NCI-H2196 treated with DMSO at 0.1 percent for 48 hours (cell line): ENCODE measurements at regions not wholly inside any gene's neighbourhood (a gene's known extent, or its start where the extent isn't known, plus 50 kb on each side); places are given as distances from the start of the nearest gene placed in this dataset.

Source experiments
- DNase-seq: peaks from one replicate; lab custom pipeline; 2025; ENCODE audit not compliant: unreplicated experiment; lab: John Stamatoyannopoulos, UW

DNA sequence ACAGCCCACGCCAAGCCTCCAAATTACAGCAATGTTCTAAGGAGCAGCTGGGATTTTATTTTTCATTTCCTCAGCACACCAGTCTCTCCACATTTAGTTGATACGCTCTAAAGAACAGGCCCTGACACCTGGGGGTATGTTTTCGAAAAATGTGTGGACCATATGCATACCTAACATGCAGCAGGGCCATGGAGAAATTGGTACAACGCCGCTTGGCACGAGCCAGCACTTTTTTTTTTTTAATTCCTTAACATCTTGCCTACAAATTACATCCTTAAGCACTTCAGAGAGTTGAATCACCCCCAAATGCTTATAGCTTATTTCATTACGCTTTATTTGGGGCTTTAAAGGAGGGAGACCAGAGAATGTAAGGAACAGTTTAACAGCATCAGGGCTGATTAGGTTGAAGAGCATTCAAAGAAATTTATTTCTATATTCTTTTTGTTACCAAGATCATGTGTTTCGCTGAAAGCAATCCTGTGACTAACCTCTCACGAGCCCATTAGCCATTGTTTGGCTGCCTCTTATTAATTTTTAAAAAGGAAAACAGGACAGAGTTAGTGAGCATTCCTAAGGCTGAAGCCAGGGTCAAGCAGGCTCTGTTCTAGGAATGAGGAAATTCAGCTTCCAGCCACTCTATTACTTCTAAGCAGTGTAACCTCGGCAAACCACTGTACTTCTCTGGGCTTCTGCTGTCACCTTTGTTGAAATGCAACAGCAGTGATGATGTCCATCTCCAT, 173.8 kb downstream of the ACTL7B start:
- DNase-seq, result no peak

DNA sequence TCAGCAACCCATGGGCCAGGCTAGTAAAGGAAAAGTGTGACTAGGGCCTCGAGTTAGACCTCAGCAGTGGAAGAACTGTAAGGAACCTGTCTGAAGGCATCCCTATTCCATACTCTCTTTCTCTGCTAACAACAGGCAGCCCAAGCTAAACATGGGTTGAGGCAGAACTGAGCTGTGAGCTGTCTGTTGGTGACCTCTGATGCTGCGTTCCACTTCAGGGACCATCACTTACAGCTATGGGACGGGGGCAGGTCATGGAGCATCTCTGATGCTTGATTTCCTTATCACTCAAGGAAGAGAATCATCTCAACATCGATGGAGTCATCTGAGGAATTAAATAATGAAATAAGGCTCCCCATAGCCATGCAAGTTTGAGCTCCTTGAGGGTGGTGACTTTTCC, 174.8 kb downstream of the ACTL7B start:
- DNase-seq, result no peak

- DNase-seq, result no peak
These were observed 178.0 kb downstream of the ACTL7B start for GRCh38 chr9:108677776-108678175.

GRCh38 chr9:108676355-108676754, 179.4 kb downstream of the ACTL7B start:
- DNase-seq, result no peak

DNA sequence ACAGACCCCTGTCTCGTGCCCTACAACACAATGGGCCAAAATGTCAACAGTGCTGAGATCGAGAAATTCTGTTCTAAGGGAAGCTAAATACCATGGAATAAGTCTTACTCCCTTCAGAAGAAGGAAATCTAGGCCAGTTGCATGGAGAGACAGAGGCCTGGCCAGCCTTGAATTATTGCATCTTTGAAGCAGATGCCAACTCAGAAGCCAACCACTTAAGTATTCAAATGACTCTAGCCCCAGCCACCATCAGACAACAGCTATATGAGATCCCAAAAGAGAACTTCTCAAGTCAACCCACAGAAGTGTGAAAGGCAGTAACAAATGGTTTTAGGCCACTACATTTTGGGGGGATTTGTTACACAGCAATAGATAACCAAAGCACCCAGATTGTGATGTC, 180.1 kb downstream of the ACTL7B start:
- no peak for DNase-seq

DNA sequence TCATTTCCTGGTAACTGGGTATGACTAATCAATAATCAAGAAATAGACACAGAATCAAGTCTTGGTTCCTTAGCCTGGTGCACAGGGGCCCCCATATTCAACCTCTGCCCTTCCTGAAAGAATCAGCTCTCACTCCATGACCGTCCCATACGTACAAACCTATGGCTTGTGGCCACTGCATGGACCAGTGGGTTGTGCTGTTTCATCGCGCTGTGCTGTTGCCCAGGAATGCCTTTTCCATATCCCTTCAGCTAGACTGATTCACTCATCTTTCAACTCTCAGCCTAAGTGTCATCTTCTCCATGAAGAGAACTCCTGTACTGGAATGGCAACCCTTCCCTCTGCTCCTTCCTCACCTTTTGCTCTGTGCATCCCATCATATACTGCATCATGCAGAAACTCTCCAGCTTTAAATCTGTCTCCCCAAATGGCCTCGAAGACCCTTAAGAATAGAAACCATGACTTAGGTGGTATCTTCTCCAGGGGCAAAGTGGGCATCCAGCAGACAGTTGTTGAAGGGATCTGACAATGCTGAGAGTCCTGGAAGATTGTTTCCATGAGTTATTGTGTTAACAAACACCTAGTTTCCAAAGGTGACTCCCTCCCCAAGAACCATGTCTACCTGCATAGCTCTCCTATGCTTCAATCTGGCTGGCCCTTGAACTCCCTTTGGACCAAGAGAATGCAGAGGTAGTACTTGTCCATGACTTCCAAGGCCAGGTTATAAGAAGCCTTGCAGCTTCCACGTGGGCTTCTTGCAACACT, 180.8 kb downstream of the ACTL7B start:
- DNase-seq, result no peak

DNA sequence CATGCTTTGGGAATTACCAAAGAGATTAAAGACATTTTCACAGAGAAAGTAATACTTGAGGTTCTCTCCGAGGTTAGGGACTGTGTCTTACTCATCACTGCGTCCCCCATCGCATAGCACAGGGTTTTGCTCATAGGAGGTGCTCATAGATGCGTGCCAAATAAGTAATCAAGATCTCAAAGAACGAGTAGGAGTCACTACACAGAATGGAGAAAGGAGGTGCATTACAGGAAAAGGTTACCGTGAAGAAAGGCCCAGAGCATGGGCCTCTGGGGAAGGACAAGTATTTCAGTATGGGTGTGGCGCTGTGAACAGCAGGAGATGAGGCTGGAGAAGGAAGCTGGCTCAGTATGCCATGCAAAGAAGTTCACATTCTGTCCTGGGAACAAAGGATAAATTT, 182.4 kb downstream of the ACTL7B start:
- no peak for DNase-seq

GRCh38 chr9:108672475-108673190, 183.2 kb downstream of the ACTL7B start:
- no peak for DNase-seq

- DNase-seq, result no peak
These were observed 184.0 kb downstream of the ACTL7B start for GRCh38 chr9:108671794-108672193.

DNA sequence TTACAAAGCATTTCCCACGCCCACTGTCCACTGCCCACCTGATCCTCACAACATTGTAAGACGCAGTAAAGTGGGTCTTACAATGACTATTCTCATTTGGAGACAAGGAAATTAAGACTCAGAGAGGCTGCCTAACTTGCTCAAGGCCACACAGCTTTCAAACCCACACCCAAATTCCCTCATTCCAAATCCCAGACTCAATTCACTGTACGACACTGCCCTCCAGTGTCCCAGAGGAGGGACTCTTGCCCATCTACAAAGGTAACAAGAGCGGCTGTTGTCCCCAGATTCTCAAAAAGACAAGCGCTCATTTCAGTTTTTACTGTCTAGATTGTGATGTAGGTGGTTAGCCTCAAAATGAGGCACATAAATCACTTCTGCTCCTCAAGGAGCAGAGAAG, 184.6 kb downstream of the ACTL7B start:
- DNase-seq, result no peak

DNA sequence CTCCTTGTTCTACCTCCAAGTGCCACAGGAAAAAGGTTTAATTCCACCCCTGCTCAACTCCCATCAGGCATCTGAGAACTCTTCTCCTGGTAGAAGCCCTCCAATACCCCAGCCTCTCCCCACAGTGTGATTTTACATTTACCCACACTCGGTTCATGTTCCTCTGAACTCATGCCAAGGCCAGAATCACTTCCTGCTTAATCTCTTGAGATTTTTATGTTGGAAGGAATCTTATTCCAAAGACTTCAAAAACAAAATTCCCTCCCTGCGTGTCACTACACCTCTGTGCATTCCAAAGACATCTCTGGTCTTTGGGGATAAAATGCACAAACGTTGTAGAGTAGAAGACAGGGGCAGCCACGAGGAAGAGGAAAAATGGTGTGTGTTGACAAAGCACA, 186.8 kb downstream of the ACTL7B start:
- no peak for DNase-seq

GRCh38 chr9:108668191-108668937, 187.4 kb downstream of the ACTL7B start:
- no peak for DNase-seq

GRCh38 chr9:108666240-108666784, 189.5 kb downstream of the ACTL7B start:
- no peak for DNase-seq

- no peak for DNase-seq
These were observed 190.1 kb downstream of the ACTL7B start for GRCh38 chr9:108665521-108666239.

DNA sequence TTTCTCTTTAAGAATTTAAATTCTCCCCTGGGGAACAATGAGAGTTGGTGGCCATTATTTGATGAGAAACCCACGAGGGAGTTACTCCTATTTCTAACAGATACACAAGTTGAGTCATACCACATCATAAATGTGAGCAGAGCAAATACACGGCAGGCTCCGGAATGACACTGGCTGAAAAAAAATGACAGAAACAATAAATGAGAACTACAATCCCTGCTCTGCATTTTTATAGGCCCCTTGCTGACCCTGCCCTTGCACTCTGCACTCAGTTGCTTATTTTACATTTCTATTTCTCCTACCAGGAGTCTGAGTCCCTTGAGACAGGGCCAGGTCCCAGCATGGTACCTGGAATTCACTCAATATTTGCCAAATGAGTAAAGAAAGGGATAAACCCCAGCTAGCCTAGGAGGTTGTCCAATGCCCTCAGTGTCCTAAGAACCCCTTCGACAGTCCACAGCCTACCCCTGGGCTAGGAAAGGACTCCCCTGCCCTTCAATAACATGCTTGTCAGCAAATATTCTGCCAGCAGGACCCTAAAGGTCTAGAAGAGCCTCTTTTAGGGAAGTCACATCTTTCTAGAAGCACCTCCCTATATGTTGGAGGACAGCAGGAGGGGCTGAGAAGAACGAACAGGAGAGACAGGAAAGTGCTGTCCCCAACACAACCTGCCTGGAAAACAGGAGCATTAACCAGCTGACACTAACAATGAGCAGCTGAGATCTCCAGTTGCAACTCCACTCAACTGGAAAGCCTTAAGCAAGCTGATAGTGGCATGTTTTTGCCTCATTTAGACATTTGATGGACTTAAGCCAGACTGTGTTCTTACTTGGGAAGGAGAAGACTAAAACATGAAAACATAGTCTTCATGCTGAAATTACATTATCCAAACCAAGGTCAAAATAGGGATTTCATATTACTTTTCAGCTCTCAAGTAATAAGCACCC, 191.2 kb downstream of the ACTL7B start:
- no peak for DNase-seq

DNA sequence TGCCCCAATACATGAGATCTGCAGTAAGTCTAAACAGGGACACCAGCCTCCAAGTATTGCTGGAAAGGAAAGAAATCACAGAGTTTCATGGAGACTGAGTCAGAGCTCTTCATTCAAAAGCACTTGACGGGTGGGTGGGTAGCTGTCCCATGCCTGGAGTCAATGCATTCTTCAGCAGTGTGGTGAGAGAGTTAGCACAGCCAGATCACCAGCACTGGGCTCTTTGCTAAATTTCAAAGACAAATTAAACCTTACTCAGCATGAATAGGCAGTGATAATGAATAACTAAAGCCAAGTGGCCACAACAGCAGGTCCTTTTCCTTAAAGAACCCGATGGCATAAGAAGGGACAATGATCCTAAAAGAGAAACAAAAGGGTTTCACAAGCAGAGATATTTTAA, 192.4 kb downstream of the ACTL7B start:
- no peak for DNase-seq

DNA sequence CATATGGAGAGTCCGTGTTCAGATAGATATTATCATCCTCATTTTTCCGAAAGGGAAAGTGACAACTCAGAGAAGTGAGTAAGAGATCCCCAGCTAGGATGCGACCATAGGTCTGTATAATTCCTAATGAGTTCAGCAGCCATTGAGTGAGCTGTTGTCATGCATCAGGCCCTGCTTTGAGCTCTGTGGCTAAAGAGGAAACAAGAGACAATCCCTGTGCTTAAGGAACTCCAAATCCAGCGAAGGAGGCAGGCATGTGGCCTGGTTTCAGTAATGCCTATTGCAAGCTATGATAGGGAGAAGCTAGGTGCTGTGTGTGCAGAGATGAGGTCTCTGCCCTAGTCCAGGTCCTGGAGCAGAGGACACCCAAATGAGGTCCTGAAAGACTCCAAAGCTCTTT, 192.8 kb downstream of the ACTL7B start:
- no peak for DNase-seq

DNA sequence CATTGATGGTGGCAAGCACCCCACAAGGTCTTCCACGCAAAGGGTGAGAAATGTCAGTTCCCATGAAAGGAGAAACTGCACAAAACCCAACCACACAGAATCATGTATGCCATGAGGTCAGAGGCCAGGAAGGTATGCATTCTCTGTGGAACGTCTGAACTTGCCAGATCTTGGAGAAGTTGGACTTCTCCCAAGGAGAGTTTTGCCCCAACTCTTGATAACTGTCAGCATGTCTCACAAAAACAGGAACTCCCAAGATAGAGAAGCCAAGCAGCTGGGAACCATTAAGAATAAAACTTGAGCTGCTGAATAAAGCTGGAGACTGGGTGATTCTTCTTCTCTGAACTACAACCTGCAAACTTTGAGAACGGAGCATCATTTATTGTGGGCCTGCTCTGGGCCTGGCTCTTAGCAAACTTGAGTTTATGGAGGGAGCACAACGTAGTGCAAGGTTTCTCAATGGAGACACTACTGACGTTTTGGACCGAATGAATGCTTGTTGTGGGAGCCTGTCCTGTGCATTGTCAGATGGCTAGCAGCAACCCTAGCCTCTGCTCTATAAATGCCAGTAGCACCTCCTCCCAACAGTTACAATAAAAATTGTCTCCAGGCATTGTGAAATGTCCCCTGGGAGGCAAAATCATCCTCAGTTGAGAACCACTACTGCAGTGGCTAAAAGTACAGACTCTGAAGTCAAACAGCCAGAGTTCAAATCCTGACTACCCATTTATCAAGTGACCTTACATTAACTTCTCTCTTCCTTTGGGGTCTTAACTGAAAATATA, 193.5 kb downstream of the ACTL7B start:
- no peak for DNase-seq
